Upper lobe of right lung (tissue), 1 donor: ENCODE measurements at regions not wholly inside any gene's neighbourhood (a gene's known extent, or its start where the extent isn't known, plus 50 kb on each side); places are given as distances from the start of the nearest gene placed in this dataset.

Source experiments
- ATAC-seq: fragments of 200-7000 bp; cut with Tn5 transposase; one replicate; pipeline ENCODE4 v1.9.1; 2020; ENCODE audit warnings: mild to moderate bottlenecking, moderate library complexity
- DNase-seq: peaks from one replicate; pipeline ENCODE4 v3.0.0-alpha.2; 2020
- H3K27ac ChIP-seq: fragments of 200-600 bp; one replicate; pipeline ENCODE4 v1.8.0; 2022
- H3K27me3 ChIP-seq: fragments of 200-600 bp; one replicate; pipeline ENCODE4 v1.8.0; 2022; ENCODE audit warnings: mild to moderate bottlenecking
- H3K36me3 ChIP-seq: fragments of 200-600 bp; one replicate; pipeline ENCODE4 v1.8.0; 2022
- H3K4me1 ChIP-seq: fragments of 200-600 bp; one replicate; pipeline ENCODE4 v1.8.0; 2022
- H3K4me3 ChIP-seq: fragments of 200-600 bp; one replicate; pipeline ENCODE4 v1.8.0; 2022; ENCODE audit warnings: mild to moderate bottlenecking
- H3K9me3 ChIP-seq: fragments of 200-600 bp; one replicate; pipeline ENCODE4 v1.8.0; 2022
- intact Hi-C: fragments of 100-400 bp; cut with DNase I; formaldehyde crosslinking; loops from one replicate; pipeline ENCODE4 v1.11.0; 2022
- TF ChIP-seq, protein P1 (sequence below): fragments of 200-600 bp; IDR thresholded peaks from one replicate; pipeline ENCODE4 v1.8.0; 2022; ENCODE audit warnings: antibody characterized with exemption
- donor health status: DM: no; HTN: yes; CAD: no; lungs with severe emphysema.

DNA sequence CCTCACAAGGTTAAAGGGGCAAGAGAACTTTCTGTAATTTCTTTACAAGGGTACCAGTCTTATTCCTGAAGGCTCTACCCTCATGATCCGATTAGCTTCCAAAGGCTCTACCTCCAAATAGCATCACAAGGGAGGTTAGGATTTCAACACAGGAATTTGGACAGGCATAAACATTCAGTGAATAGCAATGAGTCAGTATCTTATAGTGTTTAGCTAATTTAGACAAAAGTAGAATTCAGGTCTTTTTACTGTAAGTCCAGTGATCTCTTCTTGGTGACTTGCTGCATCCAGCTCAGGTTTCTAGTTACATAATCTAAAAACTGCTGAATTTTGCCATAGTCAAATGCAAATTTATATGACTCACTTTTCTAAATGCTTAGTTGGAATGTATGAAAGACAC, 1995.6 kb upstream of the RAG2 start:
- intact Hi-C loops, result no loop called here
- Histone ChIP-seq H3K36me3 (no peaks in the 10 kb centered on the region), H3K4me3 (no peak overlapping the region), H3K4me1 (no peaks in the 10 kb centered on the region), H3K27ac (no peak overlapping the region), H3K9me3 (no peaks in the 10 kb centered on the region), H3K27me3 (no peaks in the 10 kb centered on the region)
- DNase-seq (no peak), ATAC-seq (no peak)
- TF ChIP-seq, protein P1, sequence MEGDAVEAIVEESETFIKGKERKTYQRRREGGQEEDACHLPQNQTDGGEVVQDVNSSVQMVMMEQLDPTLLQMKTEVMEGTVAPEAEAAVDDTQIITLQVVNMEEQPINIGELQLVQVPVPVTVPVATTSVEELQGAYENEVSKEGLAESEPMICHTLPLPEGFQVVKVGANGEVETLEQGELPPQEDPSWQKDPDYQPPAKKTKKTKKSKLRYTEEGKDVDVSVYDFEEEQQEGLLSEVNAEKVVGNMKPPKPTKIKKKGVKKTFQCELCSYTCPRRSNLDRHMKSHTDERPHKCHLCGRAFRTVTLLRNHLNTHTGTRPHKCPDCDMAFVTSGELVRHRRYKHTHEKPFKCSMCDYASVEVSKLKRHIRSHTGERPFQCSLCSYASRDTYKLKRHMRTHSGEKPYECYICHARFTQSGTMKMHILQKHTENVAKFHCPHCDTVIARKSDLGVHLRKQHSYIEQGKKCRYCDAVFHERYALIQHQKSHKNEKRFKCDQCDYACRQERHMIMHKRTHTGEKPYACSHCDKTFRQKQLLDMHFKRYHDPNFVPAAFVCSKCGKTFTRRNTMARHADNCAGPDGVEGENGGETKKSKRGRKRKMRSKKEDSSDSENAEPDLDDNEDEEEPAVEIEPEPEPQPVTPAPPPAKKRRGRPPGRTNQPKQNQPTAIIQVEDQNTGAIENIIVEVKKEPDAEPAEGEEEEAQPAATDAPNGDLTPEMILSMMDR, result no peak

DNA sequence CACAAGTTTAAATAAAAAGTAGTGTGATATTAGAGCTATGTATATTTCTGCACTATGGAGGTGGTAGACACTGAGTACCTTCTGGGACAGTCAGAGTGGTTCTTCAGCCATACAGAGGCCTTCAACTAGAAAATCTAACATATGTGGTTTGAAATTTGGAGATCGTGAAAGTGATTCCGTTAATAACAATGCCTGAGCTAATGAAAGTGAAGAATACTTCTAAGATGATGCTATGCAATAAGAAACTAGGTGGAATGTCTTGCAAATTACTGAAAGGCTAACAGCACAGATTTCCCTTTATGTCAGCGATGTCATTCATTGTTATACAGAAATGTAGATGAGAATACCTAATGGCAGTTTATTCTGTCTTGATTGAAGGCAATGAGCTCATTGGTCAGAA, 1984.7 kb upstream of the RAG2 start:
- DNase-seq (no peak), ATAC-seq (no peak)
- Histone ChIP-seq H3K9me3 (peaks cover under 1% of the 10 kb centered on the region), H3K4me3 (no peak overlapping the region), H3K4me1 (no peaks in the 10 kb centered on the region), H3K36me3 (no peaks in the 10 kb centered on the region), H3K27ac (no peak overlapping the region), H3K27me3 (no peaks in the 10 kb centered on the region)
- TF ChIP-seq, protein P1, result no peak
- intact Hi-C loops, result no loop called here

DNA sequence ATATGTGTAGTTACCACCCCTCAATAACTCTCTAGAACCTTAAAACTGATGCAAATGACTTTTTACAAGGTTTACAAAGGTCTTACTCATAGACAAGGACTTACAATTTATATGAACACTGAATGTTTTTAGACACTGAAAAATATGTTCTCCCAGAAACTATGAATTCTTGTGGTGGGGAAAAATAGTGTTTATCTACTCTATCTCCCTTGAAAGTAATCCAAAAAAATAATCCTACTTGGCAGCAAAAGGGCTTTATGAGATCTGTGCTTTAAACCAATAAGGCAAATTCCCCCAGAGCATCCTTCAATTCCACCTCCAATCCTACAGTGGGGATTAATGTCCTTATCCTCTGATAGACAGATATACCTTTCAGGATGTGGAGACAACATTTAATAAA, 1984.1 kb upstream of the RAG2 start:
- no peak overlapping the region for H3K27ac ChIP-seq
- no peak for ATAC-seq
- H3K9me3 ChIP-seq, result peaks cover 6% of the 10 kb centered on the region
- intact Hi-C loops, result no loop called here
- TF ChIP-seq, protein P1, result no peak
- DNase-seq, result no peak
- no peaks in the 10 kb centered on the region for H3K36me3 ChIP-seq
- H3K27me3 ChIP-seq, result no peaks in the 10 kb centered on the region
- H3K4me1 ChIP-seq, result no peaks in the 10 kb centered on the region
- no peak overlapping the region for H3K4me3 ChIP-seq

DNA sequence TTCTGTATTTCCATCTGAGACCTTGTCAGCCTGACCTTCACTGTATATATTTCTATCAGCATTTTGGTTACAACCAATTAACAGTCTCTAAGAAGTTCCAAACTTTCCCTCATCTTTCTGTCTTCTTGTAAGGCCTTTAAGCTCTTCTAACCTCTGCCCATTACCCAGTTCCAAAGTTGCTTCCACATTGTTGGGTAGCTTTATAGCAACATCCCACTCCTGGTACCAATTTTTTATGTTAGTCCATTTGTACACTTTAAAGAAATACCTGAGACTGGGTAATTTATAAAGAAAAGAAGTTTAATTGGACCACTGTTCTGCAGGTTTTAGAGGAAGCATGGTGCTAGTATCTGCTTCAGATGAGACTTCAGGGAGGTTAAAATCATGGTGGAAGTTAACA, 1979.7 kb upstream of the RAG2 start:
- no peaks in the 10 kb centered on the region for H3K4me1 ChIP-seq
- no peak for ATAC-seq
- no peaks in the 10 kb centered on the region for H3K27me3 ChIP-seq
- no peak overlapping the region for H3K4me3 ChIP-seq
- TF ChIP-seq, protein P1, result no peak
- DNase-seq, result no peak
- no peak overlapping the region for H3K27ac ChIP-seq
- H3K9me3 ChIP-seq, result peaks cover 9% of the 10 kb centered on the region
- intact Hi-C loops, result no loop called here
- no peaks in the 10 kb centered on the region for H3K36me3 ChIP-seq

DNA sequence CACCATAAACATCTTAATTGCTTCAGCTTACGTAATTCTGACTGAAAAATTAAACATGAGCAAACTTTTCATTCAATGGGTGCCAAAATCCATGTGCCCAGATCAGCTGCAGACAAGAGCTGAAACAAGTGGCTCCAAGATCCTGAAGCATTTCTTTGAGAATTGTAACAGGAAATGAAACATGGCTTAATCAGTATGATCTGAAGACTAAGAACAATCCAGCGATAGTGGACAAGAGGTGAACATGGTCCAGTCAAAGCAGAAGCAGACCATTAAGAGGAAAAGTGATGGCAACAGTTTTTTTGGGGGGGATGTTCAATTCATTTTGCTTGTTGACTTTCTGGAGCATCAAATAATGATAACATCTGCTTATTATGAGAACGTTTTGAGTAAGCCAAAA, 1964.5 kb upstream of the RAG2 start:
- Histone ChIP-seq H3K9me3 (no peaks in the 10 kb centered on the region), H3K4me3 (no peak overlapping the region), H3K27ac (no peak overlapping the region), H3K36me3 (no peaks in the 10 kb centered on the region), H3K4me1 (no peaks in the 10 kb centered on the region), H3K27me3 (no peaks in the 10 kb centered on the region)
- ATAC-seq, result no peak
- intact Hi-C loops, result no loop called here
- TF ChIP-seq, protein P1, result no peak
- DNase-seq, result no peak

DNA sequence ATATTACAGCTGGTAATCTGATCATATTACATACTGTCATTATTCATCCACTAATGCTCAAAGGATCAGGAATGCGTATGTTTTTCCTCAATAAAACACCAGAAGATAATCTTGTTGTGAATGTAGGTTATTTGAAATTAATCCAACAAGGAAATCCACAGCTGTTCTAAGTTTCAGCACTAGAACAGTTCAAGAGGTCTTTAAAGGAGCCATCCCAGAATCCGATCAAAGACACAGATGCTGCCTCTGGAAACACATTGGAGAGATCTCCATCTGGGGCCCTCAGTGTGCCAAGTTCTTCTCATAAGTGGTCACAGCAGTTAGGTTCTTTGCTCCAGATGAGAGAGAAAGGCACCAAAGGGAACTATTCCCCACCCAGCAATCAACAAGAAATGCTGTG, 1955.1 kb upstream of the RAG2 start:
- TF ChIP-seq, protein P1, result no peak
- intact Hi-C loops, result no loop called here

More for the DNA sequence above, 1955.1 kb upstream of the RAG2 start:
- ATAC-seq, result no peak
- Histone ChIP-seq H3K36me3 (no peaks in the 10 kb centered on the region), H3K27ac (no peak overlapping the region), H3K27me3 (no peaks in the 10 kb centered on the region), H3K4me1 (no peaks in the 10 kb centered on the region), H3K9me3 (no peaks in the 10 kb centered on the region), H3K4me3 (no peak overlapping the region)
- DNase-seq, result no peak
